ENCODE measurements at regions not wholly inside any gene's neighbourhood (a gene's known extent, or its start where the extent isn't known, plus 50 kb on each side); places are given as distances from the start of the nearest gene placed in this dataset.

- H3K4me1 ChIP-seq (ENCODE audit: insufficient read depth, low read length): no peaks in the 10 kb centered on the region
- H3K9ac ChIP-seq (ENCODE audit: low read depth, low read length): no peak overlapping the region
- no peaks in the 10 kb centered on the region for H3K36me3 ChIP-seq (ENCODE audit: insufficient read depth, low read length)
- peaks cover 10% of the 10 kb centered on the region; the same call in 1 of the 2 replicates for H3K9me3 ChIP-seq (ENCODE audit: control insufficient read depth, insufficient read depth, low read length)
These were observed 972.1 kb downstream of the SLITRK5 start for GRCh38 chr13:88643233-88643632.

- Histone ChIP-seq H3K9ac (ENCODE audit: low read depth, low read length) (no peak overlapping the region), H3K36me3 (ENCODE audit: insufficient read depth, low read length) (no peaks in the 10 kb centered on the region), H3K9me3 (ENCODE audit: control insufficient read depth, insufficient read depth, low read length) (peaks cover 5% of the 10 kb centered on the region), H3K4me1 (ENCODE audit: insufficient read depth, low read length) (no peaks in the 10 kb centered on the region)
These were observed 977.6 kb downstream of the SLITRK5 start for GRCh38 chr13:88648598-88649373.

- Histone ChIP-seq H3K9me3 (ENCODE audit: control insufficient read depth, insufficient read depth, low read length) (peaks cover 3% of the 10 kb centered on the region; the same call in 1 of the 2 replicates), H3K36me3 (ENCODE audit: insufficient read depth, low read length) (no peaks in the 10 kb centered on the region), H3K9ac (ENCODE audit: low read depth, low read length) (no peak overlapping the region), H3K4me1 (ENCODE audit: insufficient read depth, low read length) (no peaks in the 10 kb centered on the region)
These were observed 978.7 kb downstream of the SLITRK5 start for GRCh38 chr13:88649855-88650254.

GRCh38 chr13:88651531-88651930, 980.4 kb downstream of the SLITRK5 start:
- H3K4me1 ChIP-seq (ENCODE audit: insufficient read depth, low read length): no peaks in the 10 kb centered on the region
- peaks cover 3% of the 10 kb centered on the region; the same call in 1 of the 2 replicates for H3K9me3 ChIP-seq (ENCODE audit: control insufficient read depth, insufficient read depth, low read length)
- H3K36me3 ChIP-seq (ENCODE audit: insufficient read depth, low read length): no peaks in the 10 kb centered on the region
- H3K9ac ChIP-seq (ENCODE audit: low read depth, low read length): no peak overlapping the region

- Histone ChIP-seq H3K36me3 (ENCODE audit: insufficient read depth, low read length) (no peaks in the 10 kb centered on the region), H3K9me3 (ENCODE audit: control insufficient read depth, insufficient read depth, low read length) (no peaks in the 10 kb centered on the region)
These were observed 985.6 kb downstream of the SLITRK5 start for GRCh38 chr13:88656751-88657150.

GRCh38 chr13:88670509-88670908, 999.3 kb downstream of the SLITRK5 start:
- Histone ChIP-seq H3K36me3 (ENCODE audit: insufficient read depth, low read length) (no peaks in the 10 kb centered on the region), H3K9ac (ENCODE audit: low read depth, low read length) (no peak overlapping the region), H3K9me3 (ENCODE audit: control insufficient read depth, insufficient read depth, low read length) (no peaks in the 10 kb centered on the region), H3K4me1 (ENCODE audit: insufficient read depth, low read length) (no peaks in the 10 kb centered on the region)

More at GRCh38 chr13:88656751-88657150, 985.6 kb downstream of the SLITRK5 start:
- H3K9ac ChIP-seq (ENCODE audit: low read depth, low read length): no peak overlapping the region
- no peaks in the 10 kb centered on the region for H3K4me1 ChIP-seq (ENCODE audit: insufficient read depth, low read length)

GRCh38 chr13:88674841-88675240, 1003.7 kb downstream of the SLITRK5 start:
- no peaks in the 10 kb centered on the region for H3K4me1 ChIP-seq (ENCODE audit: insufficient read depth, low read length)
- H3K9ac ChIP-seq (ENCODE audit: low read depth, low read length): no peak overlapping the region
- no peaks in the 10 kb centered on the region for H3K36me3 ChIP-seq (ENCODE audit: insufficient read depth, low read length)
- H3K9me3 ChIP-seq (ENCODE audit: control insufficient read depth, insufficient read depth, low read length): no peaks in the 10 kb centered on the region

GRCh38 chr13:88675347-88675996, 1004.3 kb downstream of the SLITRK5 start:
- H3K4me1 ChIP-seq (ENCODE audit: insufficient read depth, low read length): no peaks in the 10 kb centered on the region

GRCh38 chr13:88676016-88676415, 1004.8 kb downstream of the SLITRK5 start:
- Histone ChIP-seq H3K9me3 (ENCODE audit: control insufficient read depth, insufficient read depth, low read length) (no peaks in the 10 kb centered on the region), H3K9ac (ENCODE audit: low read depth, low read length) (no peak overlapping the region), H3K36me3 (ENCODE audit: insufficient read depth, low read length) (no peaks in the 10 kb centered on the region), H3K4me1 (ENCODE audit: insufficient read depth, low read length) (no peaks in the 10 kb centered on the region)

More at GRCh38 chr13:88675347-88675996, 1004.3 kb downstream of the SLITRK5 start:
- no peaks in the 10 kb centered on the region for H3K9me3 ChIP-seq (ENCODE audit: control insufficient read depth, insufficient read depth, low read length)
- no peak overlapping the region for H3K9ac ChIP-seq (ENCODE audit: low read depth, low read length)
- no peaks in the 10 kb centered on the region for H3K36me3 ChIP-seq (ENCODE audit: insufficient read depth, low read length)

- no peaks in the 10 kb centered on the region for H3K4me1 ChIP-seq (ENCODE audit: insufficient read depth, low read length)
- no peak overlapping the region for H3K9ac ChIP-seq (ENCODE audit: low read depth, low read length)
- H3K9me3 ChIP-seq (ENCODE audit: control insufficient read depth, insufficient read depth, low read length): no peaks in the 10 kb centered on the region
- no peaks in the 10 kb centered on the region for H3K36me3 ChIP-seq (ENCODE audit: insufficient read depth, low read length)
These were observed 1014.3 kb downstream of the SLITRK5 start for GRCh38 chr13:88685459-88685858.

- H3K9ac ChIP-seq (ENCODE audit: low read depth, low read length): no peak overlapping the region
- H3K36me3 ChIP-seq (ENCODE audit: insufficient read depth, low read length): no peaks in the 10 kb centered on the region
- no peaks in the 10 kb centered on the region for H3K4me1 ChIP-seq (ENCODE audit: insufficient read depth, low read length)
- no peaks in the 10 kb centered on the region for H3K9me3 ChIP-seq (ENCODE audit: control insufficient read depth, insufficient read depth, low read length)
These were observed 1030.4 kb downstream of the SLITRK5 start for GRCh38 chr13:88701551-88701950.

- no peak overlapping the region for H3K9ac ChIP-seq (ENCODE audit: low read depth, low read length)
- no peaks in the 10 kb centered on the region for H3K4me1 ChIP-seq (ENCODE audit: insufficient read depth, low read length)
- H3K9me3 ChIP-seq (ENCODE audit: control insufficient read depth, insufficient read depth, low read length): no peaks in the 10 kb centered on the region
- H3K36me3 ChIP-seq (ENCODE audit: insufficient read depth, low read length): no peaks in the 10 kb centered on the region
These were observed 1033.6 kb downstream of the SLITRK5 start for GRCh38 chr13:88704600-88705275.

GRCh38 chr13:88707646-88708045, 1036.5 kb downstream of the SLITRK5 start:
- Histone ChIP-seq H3K9ac (ENCODE audit: low read depth, low read length) (no peak overlapping the region), H3K9me3 (ENCODE audit: control insufficient read depth, insufficient read depth, low read length) (no peaks in the 10 kb centered on the region), H3K36me3 (ENCODE audit: insufficient read depth, low read length) (no peaks in the 10 kb centered on the region), H3K4me1 (ENCODE audit: insufficient read depth, low read length) (no peaks in the 10 kb centered on the region)

- no peaks in the 10 kb centered on the region for H3K4me1 ChIP-seq (ENCODE audit: insufficient read depth, low read length)
- H3K9ac ChIP-seq (ENCODE audit: low read depth, low read length): no peak overlapping the region
- no peaks in the 10 kb centered on the region for H3K9me3 ChIP-seq (ENCODE audit: control insufficient read depth, insufficient read depth, low read length)
- H3K36me3 ChIP-seq (ENCODE audit: insufficient read depth, low read length): no peaks in the 10 kb centered on the region
These were observed 1046.8 kb downstream of the SLITRK5 start for GRCh38 chr13:88717946-88718345.

All from ES-I3 (cell line).